Stimulated activated naive CD4-positive, alpha-beta T cell treated with Interleukin-2 at 50 U/mL for 16 hours (primary cell): ENCODE measurements at regions not wholly inside any gene's neighbourhood (a gene's known extent, or its start where the extent isn't known, plus 50 kb on each side); places are given as distances from the start of the nearest gene placed in this dataset.

Experiments used
- DNase-seq: peaks from one replicate; lab custom pipeline; 2025; lab: John Stamatoyannopoulos, UW

GRCh38 chr2:176468457-176469113 lies 199.3 kb downstream of the MTX2 start:
- DNase-seq: no peak

DNA sequence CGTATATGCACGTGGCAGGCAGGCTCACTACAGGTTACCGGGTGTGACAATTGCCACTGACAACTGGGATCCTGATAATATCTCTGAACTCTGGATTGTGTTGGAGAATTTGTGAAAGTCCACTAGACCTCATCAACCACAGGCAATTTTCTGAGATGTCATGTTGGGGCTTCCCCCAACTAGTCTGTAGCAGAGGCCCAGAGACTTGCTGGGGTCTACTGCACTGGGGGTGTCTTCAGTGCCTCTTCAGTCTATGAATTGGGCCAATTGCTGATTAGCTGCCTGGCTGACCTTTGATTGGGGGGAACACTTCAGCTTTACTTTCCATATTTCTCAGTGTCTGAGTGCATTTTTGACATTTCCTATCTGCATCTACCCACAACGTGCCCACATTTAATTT lies 201.5 kb downstream of the MTX2 start:
- no peak for DNase-seq

DNA sequence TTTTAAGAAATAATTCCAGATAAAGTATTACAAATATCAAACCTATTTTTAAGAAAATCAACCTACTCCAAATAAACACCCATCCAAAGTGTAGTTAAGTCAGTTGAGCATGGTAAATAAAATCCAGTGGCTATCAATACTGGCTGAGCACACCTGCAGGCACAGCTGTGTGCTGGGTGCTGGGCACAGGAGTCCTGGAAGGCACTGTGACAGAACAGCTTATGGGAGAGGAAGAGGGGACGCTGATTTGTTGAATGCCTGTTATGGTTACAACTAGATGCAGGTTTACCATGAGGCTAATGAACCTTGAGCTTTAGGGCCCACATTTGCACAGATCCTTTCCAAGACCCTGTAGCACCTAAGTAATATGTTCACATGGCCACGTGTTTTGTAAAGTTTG lies 202.7 kb downstream of the MTX2 start:
- DNase-seq: no peak

- no peak for DNase-seq
Observed at GRCh38 chr2:176473177-176473576, 203.9 kb downstream of the MTX2 start.

GRCh38 chr2:176473851-176474250 lies 204.6 kb downstream of the MTX2 start:
- DNase-seq: no peak

- DNase-seq: no peak
Observed at GRCh38 chr2:176477336-176477735, 208.1 kb downstream of the MTX2 start.

GRCh38 chr2:176479961-176480360 lies 210.7 kb downstream of the MTX2 start:
- no peak for DNase-seq

GRCh38 chr2:176482107-176482506 lies 212.9 kb downstream of the MTX2 start:
- DNase-seq: no peak

DNA sequence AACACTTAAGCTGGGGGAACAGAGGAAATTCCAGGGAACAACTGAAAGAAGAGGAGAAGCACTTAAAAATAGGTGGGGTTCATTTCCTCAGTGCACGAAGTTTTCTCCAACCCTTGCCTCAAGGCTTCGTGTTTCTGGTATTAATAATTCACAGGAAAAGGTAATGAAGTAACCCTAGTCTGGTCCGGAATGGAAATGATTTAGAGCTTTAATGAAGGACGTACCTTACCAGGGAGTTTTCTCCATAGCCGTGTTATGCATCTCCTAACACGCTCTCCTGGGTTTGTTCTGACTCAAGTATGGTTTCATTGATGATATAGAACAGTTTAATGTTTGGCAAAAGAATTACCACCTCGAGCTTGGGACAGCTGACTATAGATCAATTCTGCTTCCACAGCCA lies 214.2 kb downstream of the MTX2 start:
- DNase-seq: no peak

- DNase-seq: no peak
Observed at GRCh38 chr2:176483901-176484568, 214.8 kb downstream of the MTX2 start.

DNA sequence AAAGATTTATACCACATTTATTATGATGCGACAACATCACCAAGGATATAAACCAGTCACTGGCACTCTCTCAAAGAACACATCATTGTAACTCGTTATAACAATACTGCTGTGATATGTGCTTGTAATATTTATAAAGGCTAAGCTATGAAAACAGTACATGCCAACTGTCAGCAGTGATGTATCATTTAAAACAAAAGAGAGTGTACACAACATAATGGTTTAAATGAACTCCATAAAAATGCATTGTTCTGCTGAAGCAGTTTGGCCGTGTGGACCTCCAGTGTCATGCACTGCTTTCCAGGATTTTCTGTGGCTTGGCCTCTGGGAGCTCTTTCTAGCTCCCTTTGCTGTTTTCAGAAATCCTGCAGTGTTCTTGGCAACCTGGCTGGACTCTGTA lies 215.6 kb downstream of the MTX2 start:
- no peak for DNase-seq

DNA sequence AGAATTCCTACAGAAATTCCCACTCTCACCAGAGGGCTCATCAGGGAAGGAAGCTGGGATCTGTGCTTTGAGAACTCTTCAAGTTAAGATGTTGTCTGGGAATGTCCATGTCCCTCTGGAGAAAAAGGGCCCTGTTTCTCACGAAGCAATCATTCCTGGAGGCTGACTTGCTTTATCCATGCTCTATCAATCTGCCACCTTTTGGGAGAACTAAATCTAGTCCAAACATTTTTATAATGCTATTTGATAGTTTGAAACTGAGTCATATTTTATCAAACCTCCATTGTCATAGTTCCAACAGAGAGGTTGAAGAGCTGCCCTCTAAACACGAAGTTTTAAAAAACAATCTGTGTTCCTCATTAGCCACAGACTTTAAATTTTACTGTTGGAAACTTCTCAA lies 219.2 kb downstream of the MTX2 start:
- no peak for DNase-seq

DNA sequence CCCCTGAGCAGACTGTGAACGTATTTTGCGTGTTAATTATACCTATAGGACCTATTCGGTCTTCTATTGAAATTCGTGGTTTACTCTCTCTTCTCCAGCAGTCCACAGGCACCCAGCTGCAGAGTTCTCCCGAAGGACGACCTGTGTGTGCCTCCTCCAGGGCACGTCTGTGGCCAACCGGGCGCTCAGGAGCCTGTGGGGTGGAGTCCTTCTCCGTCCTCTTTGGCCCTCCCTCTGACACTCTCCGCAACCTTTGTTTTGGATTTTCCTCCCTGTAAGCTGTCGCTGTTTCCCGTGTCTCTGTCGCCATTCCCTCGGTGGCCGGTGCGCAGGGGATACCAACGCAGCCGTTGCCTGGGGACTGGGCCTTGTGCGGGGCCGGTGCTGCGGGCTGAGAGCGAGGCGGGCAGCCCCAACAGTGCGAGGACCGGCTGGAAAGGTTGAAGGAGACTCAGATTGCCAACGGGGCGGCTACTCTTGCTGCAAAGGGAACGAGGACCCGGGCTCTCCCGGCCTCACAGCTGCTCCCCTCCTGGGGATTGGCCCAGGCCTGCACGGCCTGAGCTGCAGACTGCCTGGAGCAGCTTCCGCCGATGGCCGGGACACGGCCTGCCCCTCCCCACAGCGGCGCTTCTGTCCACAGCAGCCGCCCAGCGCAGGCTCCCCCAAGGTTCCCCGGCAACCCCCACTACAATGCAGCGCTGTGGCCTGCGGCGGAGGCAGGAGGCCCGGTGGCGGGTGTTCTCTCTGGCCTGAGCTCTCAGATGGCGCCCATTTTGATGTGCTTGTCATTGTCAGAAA lies 221.0 kb downstream of the MTX2 start:
- DNase-seq: no peak

DNA sequence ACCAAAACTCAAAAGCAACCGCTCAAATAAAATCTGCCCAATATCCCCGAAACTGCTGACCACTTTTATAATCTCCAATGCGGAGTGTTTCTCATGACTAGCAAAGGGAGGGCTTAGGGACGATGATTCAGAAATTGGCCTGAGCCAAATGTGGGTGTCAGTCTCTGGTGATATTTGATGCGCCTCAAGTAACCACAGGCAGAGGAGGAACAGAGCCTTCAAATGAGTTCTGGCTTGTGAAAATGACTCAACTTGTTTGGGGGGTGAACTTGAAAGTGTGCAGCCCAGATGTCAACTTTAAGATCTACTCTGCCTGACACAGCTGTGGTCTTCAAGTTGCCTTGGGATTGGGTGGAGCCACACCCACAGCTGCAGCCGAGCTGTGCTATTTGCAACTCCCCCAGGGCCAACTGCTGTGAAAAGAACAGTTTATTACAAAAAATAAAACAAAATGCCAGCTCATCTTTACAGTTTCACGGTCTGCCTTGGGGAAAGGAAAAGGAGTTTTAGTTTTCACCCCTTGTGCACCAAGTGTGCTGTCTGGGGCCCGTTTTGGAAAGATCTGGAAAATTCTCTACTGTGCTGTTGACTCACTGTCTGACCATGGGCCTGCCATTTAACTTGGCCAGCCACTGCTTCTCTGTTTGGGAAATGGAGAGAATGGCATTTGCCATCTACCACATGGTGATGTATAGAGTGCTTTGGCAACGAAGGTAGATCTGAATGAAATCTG lies 222.1 kb downstream of the MTX2 start:
- no peak for DNase-seq

GRCh38 chr2:176492583-176492982 lies 223.3 kb downstream of the MTX2 start:
- no peak for DNase-seq

DNA sequence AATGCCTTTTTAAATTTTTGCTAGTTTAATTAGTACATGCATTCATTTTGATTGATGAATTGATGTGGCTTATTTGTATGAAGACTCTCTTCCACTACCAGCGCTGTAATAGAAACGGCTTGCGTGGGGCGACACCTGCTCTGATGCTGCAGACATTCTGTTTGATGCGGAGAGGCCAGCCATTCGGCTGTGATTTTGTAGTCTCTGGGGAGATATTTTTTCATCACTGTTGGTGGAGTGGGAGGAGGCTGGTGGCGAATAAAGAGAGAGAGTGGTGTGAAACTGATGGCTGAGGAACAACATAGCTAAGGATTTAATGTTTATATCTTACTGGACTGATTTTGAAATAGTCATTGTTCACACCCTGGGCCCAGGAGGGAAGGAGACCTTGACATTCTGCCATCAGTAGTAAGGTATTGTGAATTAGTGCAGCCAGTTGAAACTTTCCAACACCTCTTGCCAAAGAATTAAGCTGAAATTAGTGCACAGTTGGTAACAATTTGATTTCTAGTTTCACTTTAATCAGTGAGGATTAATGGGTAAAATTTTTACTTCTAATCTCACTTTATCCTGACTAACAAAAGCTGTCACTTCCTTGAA lies 224.1 kb downstream of the MTX2 start:
- DNase-seq: no peak

GRCh38 chr2:176493909-176494308 lies 224.7 kb downstream of the MTX2 start:
- DNase-seq: no peak

- no peak for DNase-seq
Observed at GRCh38 chr2:176494949-176495353, 225.7 kb downstream of the MTX2 start.

GRCh38 chr2:176495826-176496225 lies 226.6 kb downstream of the MTX2 start:
- DNase-seq: no peak

- DNase-seq: no peak
Observed at GRCh38 chr2:176496761-176497160, 227.5 kb downstream of the MTX2 start.

DNA sequence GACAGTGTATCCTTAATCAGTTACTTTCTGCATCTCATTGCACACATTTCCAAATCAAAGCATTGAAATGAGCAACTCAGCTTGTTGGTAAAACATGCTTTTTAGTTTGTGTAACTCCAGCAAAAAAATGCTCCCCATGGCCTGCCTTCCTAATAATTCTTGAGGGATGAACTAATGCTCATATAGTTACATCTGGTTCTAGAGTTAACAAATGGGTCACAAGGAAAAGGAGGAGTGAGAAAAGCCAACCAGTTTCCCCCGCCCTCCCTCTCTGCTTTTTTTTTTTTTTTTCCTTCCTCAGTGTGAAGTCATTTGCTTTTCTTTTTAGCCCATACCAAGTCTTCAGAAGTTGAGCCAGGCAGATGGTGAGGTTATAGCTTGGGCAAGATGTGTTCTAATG lies 231.7 kb downstream of the MTX2 start:
- no peak for DNase-seq

- no peak for DNase-seq
Observed at GRCh38 chr2:176501617-176502016, 232.4 kb downstream of the MTX2 start.
